ENCODE measurements at regions not wholly inside any gene's neighbourhood (a gene's known extent, or its start where the extent isn't known, plus 50 kb on each side); places are given as distances from the start of the nearest gene placed in this dataset.

DNA sequence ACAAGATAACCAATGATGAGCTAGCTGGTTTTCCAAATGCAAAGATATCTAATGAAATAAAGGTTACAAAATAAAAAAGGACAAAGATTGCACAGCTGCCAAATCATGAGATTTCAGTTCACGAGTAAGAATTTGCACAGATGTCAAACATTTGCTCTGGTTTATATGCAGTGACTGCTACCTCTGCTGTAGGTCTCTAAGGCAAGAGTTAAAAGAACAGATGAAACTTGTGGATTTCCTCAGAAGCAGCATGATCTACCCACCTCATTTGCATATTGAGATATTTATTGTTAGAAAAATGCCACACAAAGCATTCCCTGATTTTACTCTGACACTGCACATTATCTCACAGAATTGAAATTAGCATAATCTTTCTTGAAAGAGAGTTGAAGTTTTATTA lies 763.2 kb upstream of the ZEB2 start:
- no peak for DNase-seq (ENCODE audit: low spot score)

DNA sequence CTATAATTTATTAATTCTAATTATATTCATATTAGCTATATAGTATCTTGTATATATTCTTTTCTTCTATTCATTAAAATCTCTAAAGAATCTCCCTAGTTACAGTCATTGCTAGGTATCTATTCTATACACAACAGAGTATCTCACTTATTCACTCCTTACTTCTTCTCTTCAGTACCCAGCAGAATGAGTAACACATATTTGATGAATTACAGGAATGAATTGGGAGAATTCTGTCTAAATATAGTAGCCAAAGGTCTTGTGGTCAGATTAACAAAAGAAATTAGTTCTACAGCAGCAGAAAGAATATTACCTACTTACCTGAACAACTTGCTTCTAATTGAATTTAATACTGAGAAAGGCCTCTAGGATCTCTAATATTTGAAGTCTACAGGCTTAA lies 758.0 kb upstream of the ZEB2 start:
- DNase-seq (ENCODE audit: low spot score), result peak; percentile 7

DNA sequence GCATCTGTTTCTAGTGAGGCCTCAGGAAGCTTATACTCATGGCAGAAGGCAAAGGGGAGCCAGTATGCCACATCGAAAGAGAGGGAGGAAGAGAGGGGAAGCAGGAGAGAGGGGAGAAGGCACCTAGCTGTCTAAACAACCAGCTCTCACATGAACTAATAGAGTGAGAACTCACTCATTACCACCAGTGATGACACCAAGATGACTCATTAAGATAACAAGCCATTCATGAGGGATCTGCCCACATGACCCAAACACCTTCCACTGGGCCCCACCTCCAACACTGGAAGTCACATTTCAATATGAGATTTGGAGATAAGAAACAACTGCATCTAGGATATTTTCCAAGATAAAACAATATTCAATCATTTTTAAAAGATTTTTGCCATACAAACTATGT lies 753.9 kb upstream of the ZEB2 start:
- DNase-seq (ENCODE audit: low spot score), result no peak

DNA sequence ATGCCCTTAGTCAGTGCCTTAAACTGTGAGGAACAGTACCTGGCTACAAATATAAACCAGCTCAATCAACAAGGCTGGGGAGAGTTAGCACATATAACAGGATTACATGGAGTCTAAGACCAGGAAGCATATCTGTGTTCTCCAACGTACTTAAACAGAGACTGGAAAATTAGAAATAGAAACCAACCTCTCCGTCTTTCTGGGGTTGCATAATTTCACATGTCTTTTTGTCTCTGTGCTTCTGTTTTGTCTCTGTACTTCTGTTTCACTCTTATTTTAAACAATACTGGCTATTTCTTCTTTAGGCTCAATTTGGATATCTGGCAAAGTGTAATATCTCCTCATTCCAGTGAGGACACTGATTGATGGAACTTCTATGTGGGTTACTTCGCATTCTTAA lies 749.0 kb upstream of the ZEB2 start:
- no peak for DNase-seq (ENCODE audit: low spot score)

DNA sequence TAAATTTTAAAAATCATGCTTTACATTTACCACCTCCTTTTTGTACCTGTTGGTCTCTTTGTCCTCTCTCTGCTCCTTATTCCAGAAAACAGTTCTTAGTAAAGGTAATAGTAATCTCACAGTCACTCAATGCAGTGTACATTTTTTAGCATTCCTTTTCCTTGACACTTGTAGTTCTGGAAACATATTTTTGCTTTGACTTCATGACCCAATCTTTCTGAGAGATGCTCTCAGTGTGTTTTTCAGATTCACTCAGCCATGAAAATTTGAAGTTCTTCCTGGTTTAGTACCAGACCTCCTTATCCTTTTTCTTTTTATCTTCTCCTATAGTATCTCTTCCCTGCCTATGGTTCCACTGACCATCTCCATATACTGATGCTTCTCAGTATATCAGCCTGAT lies 747.5 kb upstream of the ZEB2 start:
- DNase-seq (ENCODE audit: low spot score), result no peak

DNA sequence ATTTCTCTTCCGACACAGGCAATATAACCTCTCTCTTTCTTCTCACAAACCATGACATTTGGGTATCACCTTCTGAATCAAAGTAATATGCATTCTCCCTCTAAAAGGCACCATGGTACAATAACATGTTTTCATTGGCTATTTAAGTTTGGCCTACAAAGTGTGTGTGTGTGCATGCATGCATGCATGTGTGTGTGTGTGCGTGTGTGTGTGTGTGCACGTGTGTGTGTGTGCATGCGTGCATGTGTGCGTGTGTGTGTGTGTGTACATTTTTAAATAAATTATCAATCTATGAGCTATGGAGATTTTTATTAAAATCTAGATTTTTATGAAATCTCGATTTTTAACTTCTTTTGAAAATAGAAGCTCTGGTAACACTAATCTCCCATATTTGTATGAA lies 745.3 kb upstream of the ZEB2 start:
- no peak for DNase-seq (ENCODE audit: low spot score)

DNA sequence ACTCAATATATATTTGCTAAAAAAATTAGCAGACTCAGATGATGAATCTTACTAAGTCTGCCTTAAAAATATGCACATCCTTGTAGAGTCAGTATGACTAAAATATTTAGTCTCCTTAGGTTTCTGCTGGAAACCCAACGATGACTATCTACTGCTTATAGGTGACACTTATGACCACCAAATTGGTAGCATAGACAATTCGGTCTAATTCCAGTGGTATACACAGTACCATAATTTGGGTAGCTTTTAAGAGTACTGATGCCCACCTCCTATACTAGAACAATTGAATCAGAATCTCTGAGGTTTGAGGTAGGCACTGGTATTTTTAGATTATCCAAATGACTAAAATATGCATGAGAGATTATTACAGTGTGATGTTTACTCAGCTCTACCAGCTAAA lies 740.8 kb upstream of the ZEB2 start:
- no peak for DNase-seq (ENCODE audit: low spot score)

DNA sequence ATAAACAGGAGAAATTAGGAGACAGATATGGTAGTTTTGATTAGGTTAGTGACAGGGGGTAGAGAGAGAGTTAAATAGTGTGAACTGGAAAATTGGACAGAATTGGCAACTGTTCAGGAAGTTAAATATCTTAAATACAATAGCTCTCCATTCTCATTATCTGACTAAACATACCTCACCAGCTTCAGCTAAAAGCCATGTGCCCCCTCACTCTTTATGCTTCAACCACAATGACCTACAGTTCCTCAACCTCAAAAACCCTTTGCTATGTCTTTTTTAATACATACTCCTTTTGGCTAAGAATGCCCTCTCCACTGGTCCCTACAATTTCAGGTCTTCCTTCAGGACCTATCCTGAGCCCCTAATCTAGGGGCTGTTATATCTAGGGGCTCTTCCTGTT lies 740.2 kb upstream of the ZEB2 start:
- DNase-seq (ENCODE audit: low spot score), result no peak

DNA sequence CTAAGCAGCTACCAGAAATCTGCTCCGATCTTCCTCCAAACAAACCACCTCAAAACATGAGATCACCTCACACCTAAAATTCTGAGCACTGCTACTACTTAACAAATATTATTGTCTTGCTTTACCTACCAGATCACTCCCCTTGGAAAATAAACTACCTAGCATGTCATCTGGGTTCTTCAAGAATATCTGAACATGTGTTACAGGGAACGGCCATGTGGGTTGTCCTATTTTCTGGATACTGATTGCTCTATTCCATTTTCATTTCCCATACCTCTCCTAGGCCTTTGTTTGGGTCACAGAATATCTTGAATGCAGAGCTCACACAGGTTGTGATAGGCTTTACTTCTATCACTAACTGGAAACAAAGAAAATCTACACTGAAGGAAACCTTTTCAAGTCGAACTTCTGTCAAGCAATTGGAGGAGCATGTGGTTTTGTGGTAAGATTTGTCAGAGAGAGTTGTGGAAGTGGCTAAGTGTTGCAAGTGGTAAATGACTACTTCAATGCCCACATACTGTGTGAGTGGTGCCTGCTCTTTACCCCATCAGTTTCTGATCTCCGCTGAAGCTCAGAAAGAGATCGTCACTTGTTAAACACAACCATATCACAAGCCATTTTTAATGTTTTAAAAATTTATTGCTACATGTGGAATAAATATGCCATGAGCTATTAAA lies 739.1 kb upstream of the ZEB2 start:
- no peak for DNase-seq (ENCODE audit: low spot score)

DNA sequence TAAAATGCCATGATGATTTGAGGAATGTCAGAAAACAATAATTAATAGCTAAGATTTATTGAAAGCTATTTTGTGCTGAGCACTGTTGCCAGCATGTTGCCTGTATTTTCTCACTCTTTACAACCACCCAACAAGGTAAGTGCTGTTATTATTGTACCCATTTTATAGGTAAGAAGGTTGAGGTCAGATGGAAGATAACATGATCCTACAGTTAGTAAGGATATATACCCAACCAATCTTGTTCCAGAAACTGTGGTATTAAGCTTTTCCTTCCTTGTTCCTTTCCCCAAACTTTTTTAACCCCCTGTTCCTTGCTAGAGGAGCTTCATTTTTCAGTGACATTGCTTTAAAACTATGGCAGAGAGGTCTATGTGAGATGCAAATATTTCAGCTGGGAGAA lies 738.0 kb upstream of the ZEB2 start:
- no peak for DNase-seq (ENCODE audit: low spot score)

DNA sequence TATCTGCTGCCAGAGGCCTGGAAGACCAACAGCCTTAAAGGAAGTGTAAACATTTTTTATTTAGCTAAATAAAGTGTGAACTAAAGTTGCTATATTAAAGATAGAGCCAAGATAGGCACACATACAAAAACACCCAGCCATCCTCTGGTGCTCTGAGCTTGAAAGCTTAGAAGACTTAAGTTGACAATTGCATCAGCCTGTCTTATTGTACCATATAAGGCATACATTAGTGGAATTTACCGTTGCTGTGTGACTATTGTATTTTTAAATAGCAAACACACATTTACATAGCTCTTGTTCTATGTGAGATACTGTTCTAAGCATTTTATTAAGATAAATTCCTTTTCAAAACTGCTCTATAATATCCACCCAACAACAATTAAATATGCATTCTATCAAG lies 736.6 kb upstream of the ZEB2 start:
- DNase-seq (ENCODE audit: low spot score), result no peak

DNA sequence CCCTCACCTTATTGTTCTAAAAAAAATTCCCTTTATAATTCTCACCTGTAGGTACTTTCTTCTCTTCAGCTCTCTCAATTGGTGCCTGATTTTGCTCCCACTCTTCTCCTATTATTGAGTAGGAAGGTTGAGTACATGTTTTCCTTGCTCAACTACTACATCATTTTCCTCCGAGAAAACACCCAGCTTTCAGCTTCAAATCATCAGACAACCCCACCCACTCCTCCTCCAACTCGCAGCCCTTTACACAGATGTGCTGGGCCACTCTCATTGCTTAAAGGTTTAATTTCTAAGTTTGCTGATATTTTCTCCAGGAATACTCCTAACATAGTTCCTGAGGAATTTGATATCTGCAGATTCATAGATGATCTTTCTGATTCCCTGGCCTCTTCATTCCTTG lies 734.4 kb upstream of the ZEB2 start:
- no peak for DNase-seq (ENCODE audit: low spot score)

DNA sequence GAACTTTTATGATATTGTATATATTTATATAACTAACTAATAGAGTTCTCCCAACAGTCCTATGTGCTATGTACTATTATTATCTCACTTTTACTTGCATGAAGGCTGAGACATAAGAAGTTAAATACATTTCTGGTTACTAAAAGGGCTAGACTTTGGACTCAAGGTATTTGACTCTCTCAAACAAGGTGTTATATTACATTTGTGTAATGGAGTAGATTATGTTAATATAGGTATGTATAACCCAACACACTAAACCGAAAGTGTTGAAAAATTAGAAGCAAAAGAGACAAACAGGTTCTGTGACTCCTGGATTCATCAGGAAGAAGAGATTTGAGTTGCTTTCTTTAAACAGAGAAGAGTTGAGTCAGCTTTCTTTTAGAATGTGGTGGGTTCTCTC lies 733.6 kb upstream of the ZEB2 start:
- no peak for DNase-seq (ENCODE audit: low spot score)

DNA sequence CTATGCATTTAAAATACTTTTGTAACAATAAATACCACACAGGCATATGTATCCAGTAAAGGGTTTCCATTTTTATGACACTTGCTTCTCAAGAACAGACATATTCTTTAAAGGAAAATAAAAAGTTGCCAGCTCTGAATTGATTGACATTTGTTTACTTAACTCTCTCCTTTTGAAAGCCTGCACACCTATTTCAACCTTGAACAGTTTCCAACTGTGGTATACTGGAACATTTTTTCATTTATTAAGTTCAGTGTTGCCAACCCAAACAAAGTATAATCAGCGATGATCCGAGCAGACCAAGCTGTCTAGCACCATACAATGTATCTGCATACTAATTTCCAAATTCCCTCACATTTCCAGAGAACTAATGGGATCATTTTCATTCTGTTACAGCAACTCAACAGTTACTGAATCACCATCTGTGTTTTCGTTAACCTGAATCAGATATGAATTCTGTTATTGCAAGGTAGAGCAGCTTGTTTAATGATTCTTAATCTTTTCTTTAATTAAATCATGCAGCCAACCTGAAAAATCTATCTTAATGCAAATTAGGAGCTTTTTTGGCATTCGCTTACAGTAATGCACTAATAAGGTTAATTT lies 725.5 kb upstream of the ZEB2 start:
- DNase-seq (ENCODE audit: low spot score), result no peak

DNA sequence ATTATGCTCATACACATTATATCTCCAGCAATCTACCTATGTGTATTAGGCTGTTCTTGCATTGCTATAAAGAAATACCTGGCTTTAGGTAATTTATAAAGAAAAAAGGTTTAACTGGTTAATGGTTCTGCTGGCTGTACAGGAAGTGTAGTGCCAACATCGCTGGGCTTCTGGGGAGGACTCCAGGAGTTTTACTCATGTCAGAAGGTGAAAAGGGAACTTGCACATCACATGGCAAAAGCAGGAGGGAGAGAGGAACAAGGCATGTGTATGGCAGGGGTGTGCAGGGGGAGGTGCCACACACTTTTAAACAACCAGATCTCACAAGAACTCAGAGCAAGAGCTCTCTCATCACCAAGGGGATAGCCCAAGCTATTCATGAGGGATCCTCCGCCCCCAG lies 715.4 kb upstream of the ZEB2 start:
- no peak for DNase-seq (ENCODE audit: low spot score)

DNA sequence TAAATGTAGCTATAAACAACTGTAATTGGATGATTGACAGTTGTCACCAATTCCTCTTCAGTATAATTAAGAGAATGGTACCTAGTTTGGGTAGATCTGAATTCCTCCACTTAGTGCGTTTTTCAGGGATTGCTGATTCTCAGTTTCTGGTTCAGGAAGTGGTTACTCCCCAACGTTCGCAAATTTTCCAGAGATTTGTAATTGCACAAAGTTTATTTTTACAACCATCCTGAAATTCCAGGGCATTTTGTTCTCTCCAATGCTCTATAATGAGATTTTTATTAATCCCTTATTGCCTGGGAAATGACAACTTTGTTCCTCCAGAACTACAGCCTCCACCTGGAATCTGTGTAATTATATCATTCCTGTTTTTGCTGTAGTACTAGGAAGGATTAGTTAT lies 710.6 kb upstream of the ZEB2 start:
- DNase-seq (ENCODE audit: low spot score), result peak; percentile 24

DNA sequence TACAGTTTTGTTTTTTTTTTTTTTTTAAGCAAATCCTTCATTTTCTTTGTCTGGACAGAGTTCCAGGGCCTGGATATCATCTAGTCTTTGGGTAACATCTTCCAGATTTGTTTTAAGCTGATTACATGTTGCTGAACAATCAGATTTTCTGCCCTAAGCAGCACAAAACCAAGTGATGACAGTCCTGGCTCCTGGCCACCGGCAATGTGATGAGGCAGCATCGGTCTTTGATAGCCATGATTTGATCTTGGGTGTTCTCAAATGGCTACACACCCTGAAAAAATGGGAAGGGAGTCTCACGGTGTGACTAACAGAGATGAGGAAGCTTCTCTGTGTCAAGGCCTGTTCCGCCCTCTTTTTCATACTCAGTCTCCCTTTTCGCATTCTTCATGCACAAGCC lies 708.6 kb upstream of the ZEB2 start:
- peak; percentile 39 for DNase-seq (ENCODE audit: low spot score)

DNA sequence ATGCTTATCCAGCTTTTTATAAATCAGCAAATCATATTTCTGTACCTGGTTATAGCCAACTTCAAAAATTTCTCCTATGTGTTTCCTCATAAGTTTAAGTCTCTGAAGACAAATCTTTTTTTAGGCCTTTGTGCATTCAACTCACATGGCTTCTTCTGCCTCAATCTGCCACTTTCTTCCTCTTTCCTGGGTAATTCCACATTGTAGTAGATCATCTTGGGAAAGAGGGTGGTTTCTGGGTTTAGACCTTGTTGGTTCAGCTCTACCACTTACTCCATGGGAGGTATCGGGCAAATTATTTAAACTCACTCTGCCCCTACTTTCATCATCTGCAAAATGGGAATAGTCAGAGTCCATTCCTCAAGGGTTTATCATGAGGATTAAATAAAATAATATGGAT lies 707.0 kb upstream of the ZEB2 start:
- no peak for DNase-seq (ENCODE audit: low spot score)

DNA sequence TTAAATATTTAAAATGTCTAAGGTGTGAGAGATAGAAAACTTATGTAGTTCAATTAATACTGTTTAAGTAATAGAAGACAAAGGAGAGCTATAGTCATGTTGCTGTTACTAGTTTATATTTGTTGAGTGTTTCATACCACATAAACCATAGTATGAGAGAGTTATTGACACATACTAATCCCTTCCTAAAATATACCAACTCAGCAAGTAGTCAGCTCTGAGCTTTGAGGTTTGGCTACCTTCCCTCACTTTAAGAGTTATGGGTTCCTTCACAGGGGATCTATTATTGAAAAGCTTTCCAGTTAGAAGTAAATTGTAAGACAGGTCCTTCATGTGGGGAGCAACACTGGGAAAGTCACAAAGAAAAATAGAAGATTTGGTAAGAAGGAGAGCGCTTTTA lies 701.6 kb upstream of the ZEB2 start:
- no peak for DNase-seq (ENCODE audit: low spot score)

DNA sequence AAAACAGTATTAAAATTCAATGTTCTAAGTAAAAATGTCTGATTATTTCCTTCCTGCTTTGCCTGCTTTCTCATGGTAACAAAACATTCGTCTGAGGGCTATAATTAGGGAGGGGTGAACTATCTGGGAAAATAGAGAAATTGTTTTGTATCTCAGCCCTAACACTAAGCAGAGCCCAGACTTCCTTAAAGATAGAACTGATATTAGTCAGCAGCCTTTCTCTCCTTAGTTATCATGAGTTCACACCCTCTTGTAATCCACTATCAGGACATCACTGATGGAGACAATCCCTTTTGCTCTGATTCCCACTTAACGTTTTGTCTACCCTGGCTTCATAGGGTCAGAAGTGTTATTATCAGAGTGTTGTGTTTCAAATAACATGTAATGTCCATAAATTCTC lies 701.1 kb upstream of the ZEB2 start:
- no peak for DNase-seq (ENCODE audit: low spot score)

DNA sequence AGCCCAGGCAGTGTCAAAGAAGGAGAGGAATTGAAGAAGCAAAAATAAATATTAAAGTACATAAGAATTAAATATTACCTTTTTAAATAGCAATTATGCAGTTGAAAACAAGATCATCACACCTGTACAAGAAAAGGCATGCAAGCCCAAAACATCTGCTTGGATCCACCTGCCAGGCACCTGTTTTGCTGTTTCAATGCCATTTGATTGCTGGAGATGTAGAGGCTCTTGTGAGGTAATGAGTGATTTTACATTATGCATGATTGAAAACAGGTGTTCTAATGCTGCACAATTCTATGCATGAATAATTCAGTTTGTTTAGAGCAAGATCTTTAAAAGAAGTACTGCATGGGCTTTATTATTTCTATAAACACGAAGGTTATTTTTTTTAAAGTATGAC lies 700.6 kb upstream of the ZEB2 start:
- no peak for DNase-seq (ENCODE audit: low spot score)

DNA sequence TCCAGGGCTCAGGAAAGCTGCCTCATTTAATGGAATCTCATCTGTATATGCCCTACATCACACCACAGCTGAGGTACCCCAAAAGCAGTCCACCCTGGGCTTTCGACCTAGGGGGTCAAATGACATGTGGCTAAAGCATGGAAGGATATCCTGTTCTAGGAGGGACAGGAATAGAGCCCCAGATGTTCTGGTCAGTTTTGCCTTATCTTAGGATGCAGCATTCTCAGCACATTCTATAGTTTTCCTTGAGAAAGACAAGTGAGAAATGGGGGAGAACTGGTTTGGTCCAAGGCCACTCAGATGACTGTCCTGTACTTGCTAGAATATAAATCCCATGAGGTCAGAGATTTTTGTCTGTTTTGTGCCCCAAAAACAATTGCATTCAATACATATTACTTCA lies 688.0 kb upstream of the ZEB2 start:
- DNase-seq (ENCODE audit: low spot score), result no peak

DNA sequence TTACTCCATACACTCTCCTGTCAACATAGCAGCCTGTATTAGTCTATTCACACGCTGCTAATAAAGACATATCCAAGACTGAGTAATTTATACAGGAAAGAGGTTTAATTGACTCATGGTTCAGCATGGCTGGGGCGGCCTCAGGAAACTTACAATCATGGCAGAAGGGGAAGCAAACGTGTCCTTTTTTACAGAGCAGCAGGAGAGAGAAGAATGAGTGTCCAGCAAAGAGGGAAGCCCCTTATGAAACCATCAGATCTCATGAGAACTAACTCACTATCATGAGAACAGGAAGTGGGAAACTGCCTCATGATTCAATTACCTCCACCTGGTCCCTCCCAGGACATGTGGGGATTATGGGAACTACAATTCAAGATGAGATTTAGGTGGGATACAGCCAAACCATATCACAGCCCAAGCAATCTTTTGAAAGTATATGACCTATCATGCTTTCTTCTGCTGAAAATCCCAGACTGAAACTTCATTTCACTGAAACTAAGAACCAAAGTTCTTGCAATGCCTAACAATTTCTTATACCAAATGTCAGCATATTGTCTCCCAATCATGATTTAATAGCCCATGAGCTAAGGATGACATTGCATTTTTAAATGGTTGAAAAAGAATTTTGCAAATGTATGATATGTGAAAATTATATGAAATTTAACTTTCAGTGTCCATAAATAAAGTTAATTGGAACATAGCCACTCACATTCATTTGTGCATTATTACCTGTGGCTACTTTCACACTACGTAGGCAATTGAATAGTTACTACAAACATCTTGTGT lies 686.8 kb upstream of the ZEB2 start:
- no peak for DNase-seq (ENCODE audit: low spot score)

DNA sequence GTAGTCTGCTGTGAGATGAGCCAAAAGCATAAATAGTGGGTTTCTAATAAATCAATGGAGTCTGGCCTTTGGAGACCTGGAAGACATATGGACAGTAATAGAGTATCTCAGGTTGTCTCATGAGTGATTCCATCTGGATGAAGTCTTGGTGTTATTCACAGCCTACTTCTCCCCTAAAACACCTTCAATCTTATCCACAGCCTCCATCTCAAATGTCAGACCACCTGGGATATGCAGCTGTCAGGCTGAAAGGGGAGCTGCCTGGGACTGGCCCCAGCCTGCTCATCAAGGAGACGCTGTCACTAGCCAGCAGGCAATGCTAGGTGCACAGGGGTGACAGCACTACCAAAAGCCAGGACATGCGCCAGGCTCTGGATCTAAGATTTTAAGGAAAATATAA lies 684.0 kb upstream of the ZEB2 start:
- DNase-seq (ENCODE audit: low spot score), result no peak
